Memory B cell (primary cell): ENCODE measurements at regions not wholly inside any gene's neighbourhood (a gene's known extent, or its start where the extent isn't known, plus 50 kb on each side); places are given as distances from the start of the nearest gene placed in this dataset.
A peak's percentile ranks its signal among the peaks of the same experiment; 100 is the strongest.
"Not testable (repeated sequence)": the region's sequence is repeated elsewhere in the genome, so short reads cannot be mapped to it uniquely, and the experiment has no call there.

Source experiments
- ATAC-seq: fragments of 150-1000 bp; cut with Tn5 transposase; 2 replicates; pipeline ENCODE4 v1.10.0; 2021; ENCODE audit warnings: low read depth, mild to moderate bottlenecking, moderate library complexity
- DNase-seq, 2 donors: peaks; one replicate each; pipeline ENCODE4 v3.0.0; 2022; ENCODE audit warnings: low spot score in 2 of 2
- H3K27ac Mint-ChIP-seq: one replicate; pipeline ENCODE4 v1.8.0; 2022; ENCODE audit warnings: mild to moderate bottlenecking, moderate library complexity, mixed read lengths
- H3K27me3 Mint-ChIP-seq: one replicate; pipeline ENCODE4 v1.8.0; 2022; ENCODE audit warnings: mixed read lengths
- H3K36me3 Mint-ChIP-seq: one replicate; pipeline ENCODE4 v1.8.0; 2022; ENCODE audit warnings: mild to moderate bottlenecking, mixed read lengths
- H3K4me1 Mint-ChIP-seq: one replicate; pipeline ENCODE4 v1.8.0; 2022; ENCODE audit warnings: mixed read lengths
- H3K4me3 Mint-ChIP-seq: one replicate; pipeline ENCODE4 v1.8.0; 2022; ENCODE audit warnings: mild to moderate bottlenecking, moderate library complexity, mixed read lengths
- H3K9me3 Mint-ChIP-seq: one replicate; pipeline ENCODE4 v1.8.0; 2022; ENCODE audit warnings: mixed read lengths

GRCh38 chrX:115897956-115898355 lies 272.6 kb upstream of the AGTR2 start:
- no peaks in the 10 kb centered on the region for H3K36me3 Mint-ChIP-seq
- no peak for ATAC-seq
- DNase-seq = no peak
- no peaks in the 10 kb centered on the region for H3K9me3 Mint-ChIP-seq
- no peak overlapping the region for H3K4me3 Mint-ChIP-seq
- no peaks in the 10 kb centered on the region for H3K27me3 Mint-ChIP-seq
- no peak overlapping the region for H3K27ac Mint-ChIP-seq
- peaks cover 2% of the 10 kb centered on the region for H3K4me1 Mint-ChIP-seq

- no peaks in the 10 kb centered on the region for H3K9me3 Mint-ChIP-seq
- no peak overlapping the region for H3K4me3 Mint-ChIP-seq
- H3K27ac Mint-ChIP-seq = no peak overlapping the region
- no peaks in the 10 kb centered on the region for H3K36me3 Mint-ChIP-seq
- no peaks in the 10 kb centered on the region for H3K4me1 Mint-ChIP-seq
- ATAC-seq (no peak), DNase-seq (peak in 1 of 2 donors; percentile 84)
- no peaks in the 10 kb centered on the region for H3K27me3 Mint-ChIP-seq
These were observed 272.1 kb upstream of the AGTR2 start for GRCh38 chrX:115898382-115899001.

GRCh38 chrX:115900425-115900824 lies 270.1 kb upstream of the AGTR2 start:
- Mint-ChIP-seq H3K27me3 (no peaks in the 10 kb centered on the region), H3K4me3 (no peak overlapping the region), H3K36me3 (no peaks in the 10 kb centered on the region), H3K9me3 (no peaks in the 10 kb centered on the region), H3K4me1 (no peaks in the 10 kb centered on the region), H3K27ac (no peak overlapping the region)
- ATAC-seq = no peak
- peak in 1 of 2 donors; percentile 8 for DNase-seq

- DNase-seq (peak in 1 of 2 donors; percentile 5), ATAC-seq (no peak)
- Mint-ChIP-seq H3K27ac (no peak overlapping the region), H3K4me1 (no peaks in the 10 kb centered on the region), H3K9me3 (no peaks in the 10 kb centered on the region), H3K27me3 (no peaks in the 10 kb centered on the region), H3K4me3 (no peak overlapping the region), H3K36me3 (no peaks in the 10 kb centered on the region)
These were observed 269.3 kb upstream of the AGTR2 start for GRCh38 chrX:115901241-115901640.

GRCh38 chrX:115902995-115903394 lies 267.5 kb upstream of the AGTR2 start:
- Mint-ChIP-seq H3K27me3 (no peaks in the 10 kb centered on the region), H3K4me1 (no peaks in the 10 kb centered on the region), H3K27ac (no peak overlapping the region), H3K36me3 (no peaks in the 10 kb centered on the region), H3K4me3 (no peak overlapping the region), H3K9me3 (no peaks in the 10 kb centered on the region)
- DNase-seq = no peak
- no peak for ATAC-seq

GRCh38 chrX:115906276-115906675 lies 264.3 kb upstream of the AGTR2 start:
- H3K36me3 Mint-ChIP-seq = no peaks in the 10 kb centered on the region
- no peak overlapping the region for H3K27ac Mint-ChIP-seq
- ATAC-seq (no peak), DNase-seq (no peak)
- no peak overlapping the region for H3K4me3 Mint-ChIP-seq
- no peaks in the 10 kb centered on the region for H3K4me1 Mint-ChIP-seq
- no peaks in the 10 kb centered on the region for H3K9me3 Mint-ChIP-seq
- no peaks in the 10 kb centered on the region for H3K27me3 Mint-ChIP-seq

GRCh38 chrX:115906881-115907280 lies 263.7 kb upstream of the AGTR2 start:
- no peak overlapping the region for H3K27ac Mint-ChIP-seq
- no peaks in the 10 kb centered on the region for H3K36me3 Mint-ChIP-seq
- no peaks in the 10 kb centered on the region for H3K9me3 Mint-ChIP-seq
- no peaks in the 10 kb centered on the region for H3K27me3 Mint-ChIP-seq
- DNase-seq (no peak), ATAC-seq (no peak)
- H3K4me3 Mint-ChIP-seq = no peak overlapping the region
- no peaks in the 10 kb centered on the region for H3K4me1 Mint-ChIP-seq

GRCh38 chrX:115909017-115909416 lies 261.5 kb upstream of the AGTR2 start:
- no peak overlapping the region for H3K4me3 Mint-ChIP-seq
- ATAC-seq (no peak), DNase-seq (no peak)
- no peak overlapping the region for H3K27ac Mint-ChIP-seq
- H3K36me3 Mint-ChIP-seq = no peaks in the 10 kb centered on the region
- H3K9me3 Mint-ChIP-seq = peaks cover 2% of the 10 kb centered on the region
- no peaks in the 10 kb centered on the region for H3K27me3 Mint-ChIP-seq
- H3K4me1 Mint-ChIP-seq = no peaks in the 10 kb centered on the region

- DNase-seq (no peak), ATAC-seq (no peak)
- H3K36me3 Mint-ChIP-seq = no peaks in the 10 kb centered on the region
- H3K4me1 Mint-ChIP-seq = no peaks in the 10 kb centered on the region
- H3K4me3 Mint-ChIP-seq = no peak overlapping the region
- no peak overlapping the region for H3K27ac Mint-ChIP-seq
- H3K27me3 Mint-ChIP-seq = no peaks in the 10 kb centered on the region
- peaks cover 2% of the 10 kb centered on the region for H3K9me3 Mint-ChIP-seq
These were observed 258.6 kb upstream of the AGTR2 start for GRCh38 chrX:115911967-115912366.

- peaks cover 2% of the 10 kb centered on the region for H3K9me3 Mint-ChIP-seq
- H3K27ac Mint-ChIP-seq = no peak overlapping the region
- H3K36me3 Mint-ChIP-seq = no peaks in the 10 kb centered on the region
- DNase-seq (no peak), ATAC-seq (no peak)
- H3K4me1 Mint-ChIP-seq = no peaks in the 10 kb centered on the region
- H3K27me3 Mint-ChIP-seq = no peaks in the 10 kb centered on the region
- no peak overlapping the region for H3K4me3 Mint-ChIP-seq
These were observed 258.1 kb upstream of the AGTR2 start for GRCh38 chrX:115912372-115912897.

GRCh38 chrX:115913575-115913974 lies 257.0 kb upstream of the AGTR2 start:
- H3K4me1 Mint-ChIP-seq = no peaks in the 10 kb centered on the region

GRCh38 chrX:115915625-115916024 lies 254.9 kb upstream of the AGTR2 start:
- not testable (repeated sequence) for H3K4me1 Mint-ChIP-seq, H3K27ac Mint-ChIP-seq, H3K9me3 Mint-ChIP-seq, H3K27me3 Mint-ChIP-seq, H3K36me3 Mint-ChIP-seq, ATAC-seq, H3K4me3 Mint-ChIP-seq, DNase-seq

More at GRCh38 chrX:115913575-115913974, 257.0 kb upstream of the AGTR2 start:
- DNase-seq (no peak), ATAC-seq (no peak)
- Mint-ChIP-seq H3K36me3 (no peaks in the 10 kb centered on the region), H3K9me3 (peaks cover 2% of the 10 kb centered on the region), H3K4me3 (no peak overlapping the region), H3K27ac (no peak overlapping the region), H3K27me3 (no peaks in the 10 kb centered on the region)

- Mint-ChIP-seq H3K27ac (no peak overlapping the region), H3K27me3 (no peaks in the 10 kb centered on the region), H3K9me3 (peaks cover 12% of the 10 kb centered on the region), H3K4me3 (no peak overlapping the region), H3K4me1 (no peaks in the 10 kb centered on the region), H3K36me3 (no peaks in the 10 kb centered on the region)
- ATAC-seq (no peak), DNase-seq (no peak)
These were observed 241.1 kb upstream of the AGTR2 start for GRCh38 chrX:115929480-115929879.

GRCh38 chrX:115936008-115936407 lies 234.5 kb upstream of the AGTR2 start:
- DNase-seq (no peak), ATAC-seq (no peak)
- H3K27ac Mint-ChIP-seq = no peak overlapping the region
- H3K4me3 Mint-ChIP-seq = no peak overlapping the region
- H3K4me1 Mint-ChIP-seq = peaks cover 3% of the 10 kb centered on the region
- peaks cover 6% of the 10 kb centered on the region for H3K9me3 Mint-ChIP-seq
- no peaks in the 10 kb centered on the region for H3K27me3 Mint-ChIP-seq
- no peaks in the 10 kb centered on the region for H3K36me3 Mint-ChIP-seq

GRCh38 chrX:115939070-115939469 lies 231.5 kb upstream of the AGTR2 start:
- DNase-seq (no peak), ATAC-seq (no peak)
- no peaks in the 10 kb centered on the region for H3K27me3 Mint-ChIP-seq
- H3K4me1 Mint-ChIP-seq = peaks cover 3% of the 10 kb centered on the region
- no peaks in the 10 kb centered on the region for H3K9me3 Mint-ChIP-seq
- no peak overlapping the region for H3K4me3 Mint-ChIP-seq
- H3K36me3 Mint-ChIP-seq = no peaks in the 10 kb centered on the region
- no peak overlapping the region for H3K27ac Mint-ChIP-seq
